OCI-LY7 (cell line): ENCODE measurements at regions not wholly inside any gene's neighbourhood (a gene's known extent, or its start where the extent isn't known, plus 50 kb on each side); places are given as distances from the start of the nearest gene placed in this dataset.

ENCODE experiments used
- CTCF ChIP-seq: fragments of 200-600 bp; sonication (generic); conservative IDR thresholded peaks from 2 replicates; pipeline ENCODE4 v1.5.1; 2014; ENCODE audit warnings: mild to moderate bottlenecking, antibody characterized with exemption, low read length, moderate library complexity, mixed read lengths
- EZH2phosphoT487 ChIP-seq: fragments of 200-600 bp; sonication (generic); IDR thresholded peaks from 2 replicates; pipeline ENCODE4 v1.6.1; 2018; ENCODE audit warnings: low read depth, borderline replicate concordance, mild to moderate bottlenecking, mixed run types, antibody characterized with exemption, low read length, moderate library complexity, mixed read lengths

DNA sequence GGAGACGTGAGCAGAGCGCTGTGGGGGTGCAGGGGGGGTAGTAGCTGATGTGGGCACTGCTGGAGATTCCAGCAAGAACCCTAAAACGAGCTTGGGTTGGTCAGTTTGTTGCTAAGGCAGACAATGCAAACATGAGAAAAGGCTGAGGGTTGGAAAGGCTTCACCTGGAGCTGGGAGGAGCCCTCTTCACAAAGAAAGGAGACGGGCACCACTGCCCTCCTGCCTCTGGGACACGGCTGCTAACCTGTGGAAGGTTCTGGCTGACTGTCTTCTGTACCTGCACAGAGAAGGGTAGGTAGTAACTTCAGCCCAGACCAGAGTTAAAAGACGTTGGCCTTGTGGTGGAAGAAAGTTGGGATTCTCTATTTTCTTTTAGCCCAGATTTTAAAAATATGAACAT, 108.7 kb downstream of the SUCLA2 start:
- no peak for TF ChIP-seq CTCF
- no peak for TF ChIP-seq EZH2phosphoT487
